ENCODE measurements at regions not wholly inside any gene's neighbourhood (a gene's known extent, or its start where the extent isn't known, plus 50 kb on each side); places are given as distances from the start of the nearest gene placed in this dataset.
"Not testable (repeated sequence)": the region's sequence is repeated elsewhere in the genome, so short reads cannot be mapped to it uniquely, and the experiment has no call there.

GRCh38 chrY:4878549-4878948 lies 121.5 kb upstream of the PCDH11Y start:
- H3K27me3 ChIP-seq (ENCODE audit: insufficient read depth); H3K79me2 ChIP-seq (replicated peaks; ENCODE audit: insufficient read depth); H4K20me1 ChIP-seq (replicated peaks; ENCODE audit: insufficient read depth); DNase-seq (ENCODE audit: low spot score); H3K27ac ChIP-seq (ENCODE audit: low read depth); H3K9me3 Mint-ChIP-seq; H3K9me2 ChIP-seq (ENCODE audit: insufficient read depth); H3K4me3 ChIP-seq; H3K36me3 ChIP-seq (ENCODE audit: insufficient read depth); H3K27ac Mint-ChIP-seq; H3K27me3 Mint-ChIP-seq (ENCODE audit: insufficient read depth, low read depth, poor library complexity); H3K4me3 Mint-ChIP-seq; H3K4me1 ChIP-seq (ENCODE audit: insufficient read depth); H3K36me3 Mint-ChIP-seq (ENCODE audit: low read depth); H2AFZ ChIP-seq; H3F3A ChIP-seq (replicated peaks; ENCODE audit: low read depth); H3K4me2 ChIP-seq; H3K4me1 Mint-ChIP-seq: not testable (repeated sequence)
- ATAC-seq: peak; percentile 55; the same call in 2 of the 3 replicates
